Stomach smooth muscle (tissue), 2 donors: ENCODE measurements at regions not wholly inside any gene's neighbourhood (a gene's known extent, or its start where the extent isn't known, plus 50 kb on each side); places are given as distances from the start of the nearest gene placed in this dataset.

ENCODE experiments used
- H3K27ac ChIP-seq: one replicate; pipeline ENCODE4 v1.7.0; 2013; ENCODE audit warnings: mild to moderate bottlenecking, low read length, inconsistent platforms
- H3K27me3 ChIP-seq, 2 donors: one replicate each; pipeline ENCODE4 v1.7.0; 2013; ENCODE audit warnings: low read length in 2 of 2; ENCODE audit not compliant: insufficient read depth in 2 of 2, control insufficient read depth in 1 of 2
- H3K36me3 ChIP-seq, 2 donors: one replicate each; pipeline ENCODE4 v1.7.0; 2013; ENCODE audit warnings: low read length in 2 of 2; ENCODE audit not compliant: control insufficient read depth in 2 of 2, insufficient read depth in 2 of 2
- H3K4me1 ChIP-seq: one replicate; pipeline ENCODE4 v1.7.0; 2013; ENCODE audit warnings: low read length; ENCODE audit not compliant: control insufficient read depth, insufficient read depth
- H3K4me3 ChIP-seq, 2 donors: one replicate each; pipeline ENCODE4 v1.7.0; 2013; ENCODE audit warnings: low read length in 2 of 2
- H3K9ac ChIP-seq, 2 donors: one replicate each; pipeline ENCODE4 v1.7.0; 2013; ENCODE audit warnings: low read length in 2 of 2, mild to moderate bottlenecking in 1 of 2
- H3K9me3 ChIP-seq, 2 donors: one replicate each; pipeline ENCODE4 v1.7.0; 2013; ENCODE audit warnings: low read length in 2 of 2; ENCODE audit not compliant: control insufficient read depth in 2 of 2
- donor health status: healthy.
- donor health status: Pancreatic carcinoma.

GRCh38 chrX:137290011-137290410 is 256.2 kb upstream of the GPR101 start:
- no peaks in the 10 kb centered on the region for H3K4me1 ChIP-seq
- H3K36me3 ChIP-seq = no peaks in the 10 kb centered on the region
- no peak overlapping the region for H3K27ac ChIP-seq
- H3K9ac ChIP-seq = no peak overlapping the region
- H3K4me3 ChIP-seq = no peak overlapping the region
- H3K27me3 ChIP-seq = no peaks in the 10 kb centered on the region
- H3K9me3 ChIP-seq = no peaks in the 10 kb centered on the region

- Histone ChIP-seq H3K27me3 (no peaks in the 10 kb centered on the region), H3K36me3 (no peaks in the 10 kb centered on the region), H3K27ac (no peak overlapping the region), H3K9ac (no peak overlapping the region), H3K4me1 (no peaks in the 10 kb centered on the region), H3K4me3 (no peak overlapping the region), H3K9me3 (no peaks in the 10 kb centered on the region)
Measured at GRCh38 chrX:137287191-137287590, 253.4 kb upstream of the GPR101 start.

GRCh38 chrX:137286423-137286822 is 252.6 kb upstream of the GPR101 start:
- Histone ChIP-seq H3K4me3 (no peak overlapping the region), H3K36me3 (no peaks in the 10 kb centered on the region), H3K4me1 (no peaks in the 10 kb centered on the region), H3K27me3 (no peaks in the 10 kb centered on the region), H3K9ac (no peak overlapping the region), H3K27ac (no peak overlapping the region), H3K9me3 (no peaks in the 10 kb centered on the region)

GRCh38 chrX:137278825-137279224 is 245.0 kb upstream of the GPR101 start:
- H3K36me3 ChIP-seq = no peaks in the 10 kb centered on the region
- no peak overlapping the region for H3K27ac ChIP-seq
- no peak overlapping the region for H3K4me3 ChIP-seq
- no peaks in the 10 kb centered on the region for H3K4me1 ChIP-seq
- no peaks in the 10 kb centered on the region for H3K9me3 ChIP-seq
- no peaks in the 10 kb centered on the region for H3K27me3 ChIP-seq
- H3K9ac ChIP-seq = no peak overlapping the region

- no peak overlapping the region for H3K9ac ChIP-seq
- no peak overlapping the region for H3K27ac ChIP-seq
- no peak overlapping the region for H3K4me3 ChIP-seq
- peaks cover 0 to 2% of the 10 kb centered on the region in 2 donors for H3K27me3 ChIP-seq
- no peaks in the 10 kb centered on the region for H3K36me3 ChIP-seq
- H3K9me3 ChIP-seq = peaks cover 0 to 5% of the 10 kb centered on the region in 2 donors
- H3K4me1 ChIP-seq = no peaks in the 10 kb centered on the region
Measured at GRCh38 chrX:137263374-137263773, 229.6 kb upstream of the GPR101 start.

- Histone ChIP-seq H3K4me3 (no peak overlapping the region), H3K27me3 (no peaks in the 10 kb centered on the region)
Measured at GRCh38 chrX:137245183-137245582, 211.4 kb upstream of the GPR101 start.

GRCh38 chrX:137236837-137237236 is 203.0 kb upstream of the GPR101 start:
- Histone ChIP-seq H3K4me3 (no peak overlapping the region), H3K4me1 (no peaks in the 10 kb centered on the region), H3K36me3 (no peaks in the 10 kb centered on the region), H3K27me3 (peaks cover 0 to 4% of the 10 kb centered on the region in 2 donors), H3K27ac (no peak overlapping the region), H3K9me3 (no peaks in the 10 kb centered on the region), H3K9ac (no peak overlapping the region)

More at GRCh38 chrX:137245183-137245582, 211.4 kb upstream of the GPR101 start:
- H3K36me3 ChIP-seq = no peaks in the 10 kb centered on the region
- peaks cover 0 to 2% of the 10 kb centered on the region in 2 donors for H3K9me3 ChIP-seq
- no peaks in the 10 kb centered on the region for H3K4me1 ChIP-seq
- H3K9ac ChIP-seq = no peak overlapping the region
- H3K27ac ChIP-seq = no peak overlapping the region

- no peak overlapping the region for H3K27ac ChIP-seq
- no peak overlapping the region for H3K4me3 ChIP-seq
- peaks cover 0 to 8% of the 10 kb centered on the region in 2 donors for H3K27me3 ChIP-seq
- H3K4me1 ChIP-seq = no peaks in the 10 kb centered on the region
- no peaks in the 10 kb centered on the region for H3K36me3 ChIP-seq
- no peak overlapping the region for H3K9ac ChIP-seq
- no peaks in the 10 kb centered on the region for H3K9me3 ChIP-seq
Measured at GRCh38 chrX:137234651-137235402, 201.0 kb upstream of the GPR101 start.

GRCh38 chrX:137233478-137233877 is 199.7 kb upstream of the GPR101 start:
- Histone ChIP-seq H3K4me3 (no peak overlapping the region), H3K36me3 (no peaks in the 10 kb centered on the region), H3K27ac (no peak overlapping the region), H3K9ac (no peak overlapping the region), H3K9me3 (no peaks in the 10 kb centered on the region), H3K27me3 (peaks cover 0 to 10% of the 10 kb centered on the region in 2 donors), H3K4me1 (no peaks in the 10 kb centered on the region)

- Histone ChIP-seq H3K27me3 (peaks cover 0 to 9% of the 10 kb centered on the region in 2 donors), H3K4me3 (no peak overlapping the region), H3K9ac (no peak overlapping the region), H3K4me1 (no peaks in the 10 kb centered on the region), H3K36me3 (no peaks in the 10 kb centered on the region), H3K9me3 (no peaks in the 10 kb centered on the region), H3K27ac (no peak overlapping the region)
Measured at GRCh38 chrX:137227151-137227550, 193.4 kb upstream of the GPR101 start.

GRCh38 chrX:137215467-137215866 is 181.7 kb upstream of the GPR101 start:
- H3K9me3 ChIP-seq = no peaks in the 10 kb centered on the region
- H3K27ac ChIP-seq = no peak overlapping the region
- H3K36me3 ChIP-seq = no peaks in the 10 kb centered on the region
- H3K4me1 ChIP-seq = no peaks in the 10 kb centered on the region
- peaks cover 0 to 2% of the 10 kb centered on the region in 2 donors for H3K27me3 ChIP-seq
- no peak overlapping the region for H3K9ac ChIP-seq
- H3K4me3 ChIP-seq = no peak overlapping the region
